Activated naive CD4-positive, alpha-beta T cell treated with anti-CD3 and anti-CD28 coated beads, Interleukin-2, amount 50 U/mL, for 16 hours (primary cell): ENCODE measurements at regions not wholly inside any gene's neighbourhood (a gene's known extent, or its start where the extent isn't known, plus 50 kb on each side); places are given as distances from the start of the nearest gene placed in this dataset.
"Not testable (repeated sequence)": the region's sequence is repeated elsewhere in the genome, so short reads cannot be mapped to it uniquely, and the experiment has no call there.

Source experiments
- DNase-seq: peaks from one replicate; pipeline ENCODE4 v3.0.0-alpha.2; 2020

DNA sequence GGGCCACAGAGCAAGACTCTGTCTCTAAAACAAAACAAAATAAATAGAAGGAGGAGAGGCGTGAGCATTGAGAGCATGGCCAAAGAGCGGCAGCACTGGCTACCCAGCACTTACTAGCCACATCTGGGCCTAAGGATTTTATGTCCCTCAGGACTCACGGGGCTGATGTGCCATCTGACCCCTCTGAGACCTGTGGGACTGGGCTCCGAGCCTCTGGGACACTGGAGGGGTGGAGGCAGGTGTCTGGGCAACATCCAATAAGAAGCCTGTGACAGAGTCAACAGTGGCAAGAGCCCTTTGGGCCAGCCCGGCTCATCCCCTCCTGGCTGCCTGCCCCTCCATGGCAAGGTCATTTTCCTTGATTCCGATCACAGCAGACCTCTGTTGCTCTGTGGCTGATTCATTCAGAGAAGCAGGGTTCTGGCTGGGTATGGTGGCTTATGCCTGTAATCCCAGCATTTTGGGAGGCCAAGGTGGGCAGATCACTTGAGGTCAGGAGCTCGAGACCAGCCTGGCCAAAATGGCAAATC lies 60.7 kb downstream of the RRM2 start:
- DNase-seq, result no peak

DNA sequence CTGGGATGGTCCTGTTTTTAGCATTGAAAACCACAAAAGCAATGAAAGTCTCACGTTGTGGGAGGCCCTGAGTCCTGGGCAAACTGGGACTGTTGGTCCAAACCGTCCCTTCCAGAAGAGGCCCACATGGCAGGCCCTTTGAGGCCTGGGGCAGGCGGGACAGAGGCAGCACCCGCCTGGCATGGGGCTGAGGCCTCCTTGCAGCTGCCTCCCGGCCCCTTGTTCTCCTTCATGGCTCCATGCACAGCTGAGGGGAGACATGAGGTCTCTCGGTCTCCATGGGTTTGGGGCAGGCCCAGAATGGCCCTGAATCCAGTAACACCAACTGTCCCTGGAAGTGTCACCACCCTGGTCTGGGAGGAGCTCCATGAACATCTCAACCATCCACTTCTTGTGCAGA lies 61.9 kb downstream of the RRM2 start:
- DNase-seq, result no peak

DNA sequence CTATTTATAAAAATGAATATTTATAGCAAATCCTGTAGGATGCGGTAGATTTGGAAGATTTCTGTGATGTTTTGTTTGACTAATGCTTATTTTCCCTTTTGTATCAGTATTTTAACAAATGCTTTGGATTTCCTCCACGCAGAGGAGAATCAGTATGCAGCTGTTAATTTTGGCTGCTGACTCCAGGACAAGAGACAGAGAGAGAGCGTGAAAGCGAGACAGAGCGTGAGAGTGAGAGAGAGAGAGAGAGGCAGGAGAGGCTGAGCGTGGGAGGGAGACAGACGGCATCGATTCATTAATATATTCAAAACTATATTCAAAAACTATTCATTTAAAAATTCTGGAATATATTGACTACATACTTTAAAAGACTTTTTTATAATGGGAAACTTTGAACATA lies 62.5 kb downstream of the RRM2 start:
- no peak for DNase-seq

DNA sequence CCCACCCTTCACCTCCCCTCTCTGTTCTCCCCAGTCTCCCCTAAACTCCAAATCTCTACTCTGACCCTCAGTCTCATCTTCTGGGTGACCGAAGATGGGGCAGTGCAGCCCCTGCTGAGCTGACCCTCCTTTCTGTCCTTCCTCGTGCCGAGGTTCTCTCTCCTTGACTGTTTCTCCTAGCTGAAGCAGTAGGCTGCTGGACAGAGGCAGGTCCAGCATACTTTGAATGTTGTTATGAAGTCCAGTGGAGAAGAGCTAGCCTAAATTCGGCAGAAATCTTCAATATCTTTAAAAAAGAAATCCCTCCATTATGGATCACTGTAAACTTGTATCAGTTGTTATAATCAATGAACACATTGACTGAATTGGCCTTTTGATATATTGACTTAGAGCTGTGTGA lies 63.2 kb downstream of the RRM2 start:
- DNase-seq, result no peak

DNA sequence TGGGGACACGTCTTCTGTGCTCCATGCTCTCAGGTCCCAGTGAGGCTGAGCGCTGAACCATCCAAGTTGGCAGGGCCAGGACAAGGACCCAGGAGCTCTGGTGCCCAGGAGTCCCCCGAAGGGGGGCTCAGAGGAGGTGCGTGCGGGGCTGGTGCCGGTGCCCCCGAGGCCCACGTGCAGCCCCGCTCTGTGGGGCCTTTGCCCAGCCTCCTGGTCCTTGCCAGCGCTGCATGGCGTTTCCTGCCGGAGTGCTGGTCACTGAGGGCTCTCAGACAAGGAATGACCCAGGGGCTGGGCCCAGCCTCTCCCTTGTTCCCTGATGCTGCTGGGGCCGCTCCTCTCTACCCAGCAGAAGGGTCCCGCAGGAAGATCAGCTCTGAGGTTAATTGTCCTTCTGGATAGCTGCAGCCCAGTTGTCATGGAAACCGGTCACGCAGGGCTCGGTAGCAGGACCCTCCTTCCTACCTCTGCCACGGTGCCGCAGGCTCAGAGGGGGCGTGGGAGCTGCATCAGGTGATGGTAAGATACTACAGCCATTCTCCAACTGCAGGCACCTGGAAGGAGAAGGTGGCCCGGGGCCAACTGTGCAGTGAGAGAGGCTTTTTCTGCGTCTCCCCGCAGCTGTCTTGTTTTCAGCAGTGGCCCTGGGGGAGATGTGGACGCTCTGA lies 64.5 kb downstream of the RRM2 start:
- no peak for DNase-seq

DNA sequence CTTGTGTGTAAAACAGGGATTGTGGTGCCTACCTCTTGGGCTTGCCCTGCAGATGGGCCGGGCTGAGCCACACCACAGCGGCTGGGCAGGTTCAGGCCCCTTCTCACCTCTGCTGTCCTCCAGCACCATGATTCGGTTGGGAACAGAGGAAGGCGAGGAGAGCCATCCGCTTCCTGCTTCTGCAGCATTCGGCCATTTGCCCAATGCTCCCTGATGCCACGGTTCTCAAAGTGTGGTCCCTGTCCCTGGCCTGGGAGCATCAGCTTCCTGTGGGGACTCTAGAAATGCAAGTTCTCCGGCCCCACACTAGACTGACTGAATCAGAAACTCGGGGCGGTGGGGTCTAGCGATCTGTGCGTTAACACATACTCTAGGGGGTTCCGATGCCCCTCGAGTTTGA lies 65.1 kb downstream of the RRM2 start:
- no peak for DNase-seq

DNA sequence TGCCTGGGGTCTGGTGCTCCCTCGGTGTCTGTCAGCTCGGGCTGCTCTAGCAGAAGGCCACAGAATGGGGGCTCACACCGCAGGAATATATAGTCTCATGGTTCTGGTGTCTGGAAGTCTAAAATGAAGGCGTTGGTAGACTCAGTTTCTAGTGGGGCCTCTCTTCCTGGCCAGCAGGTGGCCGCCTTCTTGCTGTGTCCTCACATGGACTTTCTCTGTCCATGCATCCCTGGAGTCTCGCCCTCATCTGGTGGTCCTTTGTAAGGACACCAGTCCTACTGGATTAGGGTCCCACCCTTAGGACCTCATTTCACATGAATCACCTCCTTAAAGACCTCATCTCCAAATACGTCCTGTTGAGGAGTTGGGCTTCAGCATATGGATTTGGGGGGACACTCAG lies 65.7 kb downstream of the RRM2 start:
- no peak for DNase-seq

DNA sequence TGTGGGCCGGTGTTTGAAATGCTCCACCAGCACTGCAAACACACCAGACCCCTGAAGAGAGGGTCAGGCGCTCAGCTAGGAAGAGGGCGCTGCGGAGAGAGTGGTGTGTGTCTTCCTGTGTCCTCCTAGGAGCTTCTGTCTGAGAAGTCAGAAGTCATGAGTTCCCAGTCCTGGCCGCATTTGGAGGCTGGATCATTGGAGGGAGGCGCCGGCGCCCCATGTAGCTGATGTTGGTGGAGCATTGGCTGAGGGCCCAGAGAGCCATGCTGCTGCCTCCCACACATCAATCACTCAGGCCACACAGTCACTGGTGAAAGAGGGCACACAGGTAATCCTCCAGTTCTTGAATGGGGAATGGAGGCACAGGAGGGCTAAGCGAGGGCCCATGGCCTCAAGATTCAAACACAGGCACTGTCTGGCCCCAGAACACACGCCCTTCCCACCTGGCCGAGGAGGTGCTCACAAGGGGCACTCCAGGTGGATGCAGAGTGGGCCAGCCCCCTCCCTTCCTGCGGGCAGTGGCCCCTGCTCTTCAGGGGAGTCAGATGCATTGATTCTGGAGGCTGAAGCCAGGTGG lies 66.3 kb downstream of the RRM2 start:
- no peak for DNase-seq

DNA sequence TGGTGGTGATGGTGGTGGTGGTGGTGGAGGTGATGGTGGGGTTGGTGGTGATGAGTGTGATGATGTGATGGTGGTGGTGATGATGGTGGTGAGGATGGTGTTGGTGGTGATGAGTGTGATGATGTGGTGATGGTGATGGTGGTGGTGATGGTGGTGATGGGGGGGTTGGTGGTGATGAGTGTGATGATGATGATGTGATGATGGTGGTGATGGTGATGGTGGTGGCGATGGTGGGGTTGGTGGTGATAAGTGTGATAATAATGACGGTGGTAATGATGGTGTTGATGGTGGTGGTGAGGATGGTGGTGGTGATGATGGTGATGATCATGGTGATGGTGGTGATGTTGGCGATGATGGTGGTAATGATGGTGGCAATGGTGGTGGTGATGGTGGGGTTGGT lies 67.7 kb downstream of the RRM2 start:
- DNase-seq, result no peak

DNA sequence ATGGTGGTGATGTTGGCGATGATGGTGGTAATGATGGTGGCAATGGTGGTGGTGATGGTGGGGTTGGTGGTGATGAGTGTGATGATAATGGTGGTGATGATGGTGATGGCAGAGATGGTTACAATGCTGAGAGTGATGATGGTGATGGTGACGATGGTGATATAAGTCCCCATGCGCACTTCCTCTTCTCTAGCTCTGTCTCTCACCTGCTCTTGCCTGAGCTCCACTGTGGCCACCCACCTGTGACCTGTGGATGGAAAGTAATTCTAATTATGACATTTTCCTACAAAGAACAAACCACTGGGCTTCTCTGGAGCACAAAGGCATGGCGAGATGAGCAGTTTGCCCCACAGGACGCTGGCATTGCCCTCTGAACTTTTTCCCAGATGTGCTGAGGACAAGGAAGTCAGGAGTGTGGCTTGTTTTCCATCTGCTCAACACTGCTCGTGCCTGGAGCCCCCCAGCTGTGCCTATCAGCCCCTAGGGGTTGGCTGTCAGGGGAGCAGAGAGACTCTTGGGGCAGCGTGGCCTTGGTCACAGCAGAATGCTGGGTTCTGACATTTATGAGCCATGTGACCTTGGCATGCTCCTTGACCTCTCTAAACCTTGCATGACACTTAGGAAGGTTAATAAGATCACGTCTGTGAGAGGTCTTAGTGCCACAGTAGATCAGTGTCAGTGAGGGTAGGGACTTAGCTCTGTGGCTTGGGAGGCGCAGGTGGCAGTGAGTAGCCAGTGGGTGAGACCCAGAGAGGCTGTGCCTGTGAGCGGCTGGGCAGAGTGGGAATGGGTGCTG lies 68.4 kb downstream of the RRM2 start:
- no peak for DNase-seq

DNA sequence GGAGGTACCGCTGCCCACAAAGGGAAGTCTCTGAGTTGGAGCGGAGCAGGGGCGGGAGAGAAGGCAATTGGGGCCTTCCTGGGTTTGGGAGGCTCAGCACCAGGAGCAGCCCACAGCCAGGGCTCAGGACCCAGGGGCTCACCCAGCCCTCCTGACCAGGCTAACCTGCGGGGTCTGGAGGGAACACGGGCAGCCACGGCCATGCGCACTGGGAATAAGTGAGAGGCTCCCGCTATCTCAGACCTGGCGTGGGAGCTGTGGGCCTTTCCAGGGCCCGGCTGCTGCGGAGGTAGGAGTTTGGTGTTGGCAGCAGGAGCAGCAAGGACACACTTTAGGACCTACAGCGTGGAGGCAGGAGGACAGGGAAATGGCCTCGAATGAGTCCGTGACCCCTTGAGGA lies 69.0 kb downstream of the RRM2 start:
- no peak for DNase-seq

DNA sequence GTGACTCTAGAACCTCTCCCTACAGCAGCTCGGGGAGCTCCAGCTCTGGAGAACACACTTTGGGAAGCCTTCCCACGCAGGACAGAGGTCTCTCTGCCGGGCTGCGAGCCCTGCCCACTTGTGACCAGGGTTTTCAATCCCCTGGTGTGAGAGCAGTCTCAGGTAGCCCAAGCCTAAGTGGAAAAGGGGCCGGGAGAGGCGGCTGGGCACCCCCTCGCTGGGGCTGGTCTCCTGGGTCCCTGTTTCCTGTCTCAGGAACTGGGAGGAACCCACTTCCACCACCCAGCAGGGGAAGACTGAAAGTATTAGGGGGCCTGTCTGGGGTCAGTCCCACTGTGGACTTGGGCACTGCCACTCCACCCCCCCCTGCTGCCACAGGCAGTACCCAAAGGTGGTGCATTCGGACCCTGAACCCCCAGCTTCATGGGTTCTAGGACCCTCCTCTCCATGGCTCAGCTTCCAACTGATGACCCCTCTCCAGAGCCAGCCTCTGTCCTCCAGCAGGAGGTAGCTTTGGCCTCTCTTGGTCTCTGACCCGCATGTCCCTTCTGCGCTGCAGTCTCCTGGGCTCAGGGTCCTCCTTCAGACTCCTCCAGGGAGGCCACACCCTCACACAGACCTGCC lies 70.0 kb downstream of the RRM2 start:
- DNase-seq, result no peak

DNA sequence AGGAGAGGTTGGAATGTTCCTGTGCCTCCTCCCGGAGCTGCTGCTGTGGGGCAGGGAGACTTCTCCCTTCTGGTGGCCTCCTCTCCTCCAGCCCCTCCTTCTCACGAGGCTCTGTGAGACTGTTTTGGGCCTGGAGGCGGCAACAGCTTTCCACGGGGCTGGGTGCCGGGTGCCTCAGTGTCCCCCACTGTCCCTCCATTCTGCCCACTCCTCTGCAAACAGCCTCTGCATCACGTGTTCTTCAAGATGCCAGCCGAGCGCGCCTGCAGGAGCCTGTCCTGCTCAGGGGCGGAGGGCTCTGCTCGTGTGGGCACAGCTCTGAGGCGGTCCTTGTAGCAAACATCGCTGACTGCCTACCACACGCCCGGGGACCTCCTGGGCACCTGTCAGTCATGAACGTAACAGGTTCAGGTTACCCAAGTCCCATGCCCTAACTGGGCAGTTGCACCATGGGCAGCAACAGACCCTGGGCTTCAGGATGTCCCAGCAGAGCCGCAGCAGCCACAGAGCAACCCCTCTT lies 70.8 kb downstream of the RRM2 start:
- DNase-seq, result no peak

DNA sequence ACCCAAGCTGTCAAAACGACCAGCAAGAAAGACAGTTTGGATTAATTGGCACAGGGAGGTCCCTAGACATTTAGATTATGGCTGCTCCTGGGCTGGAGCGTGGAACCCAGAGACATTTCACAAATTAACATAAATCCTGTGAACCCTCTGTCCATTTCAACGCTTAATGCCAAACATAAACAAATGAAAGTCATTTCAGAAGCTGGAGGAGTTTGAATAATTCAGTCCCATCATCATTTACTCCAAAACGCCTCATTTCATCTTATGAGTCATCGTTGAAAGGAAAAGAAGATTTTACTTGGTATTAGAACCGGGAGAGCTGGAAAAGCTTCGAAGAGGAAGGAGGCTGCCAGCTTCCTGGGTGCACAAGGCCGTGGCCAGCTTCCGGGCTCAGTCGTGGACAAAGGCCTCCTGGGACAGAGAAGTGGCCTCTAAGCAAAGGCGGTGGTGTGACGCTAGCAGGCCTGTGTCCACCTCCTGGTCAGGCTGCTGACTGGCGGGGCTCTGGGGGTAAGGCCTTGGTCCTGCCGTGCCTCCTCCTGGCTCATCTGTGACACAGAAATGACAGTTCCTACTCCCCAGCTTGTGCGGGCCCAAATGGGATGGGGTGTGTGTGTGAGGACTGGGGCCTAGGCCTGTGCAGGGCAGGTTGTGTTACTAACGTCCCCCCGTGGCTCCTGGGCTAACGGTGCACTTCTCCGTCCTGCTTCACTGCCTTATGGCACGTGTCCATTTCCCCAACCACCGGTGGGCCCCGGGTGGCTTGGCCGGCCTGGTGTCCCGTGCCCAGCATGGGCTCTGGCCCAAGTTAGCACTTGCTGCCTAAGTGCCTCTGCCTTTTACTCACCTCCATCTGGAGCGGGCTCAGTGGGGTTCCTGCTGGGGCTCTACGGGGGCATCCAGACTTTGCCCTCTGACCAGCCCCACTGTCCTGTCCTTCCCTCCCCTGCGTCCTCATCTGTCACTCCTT lies 71.6 kb downstream of the RRM2 start:
- no peak for DNase-seq

DNA sequence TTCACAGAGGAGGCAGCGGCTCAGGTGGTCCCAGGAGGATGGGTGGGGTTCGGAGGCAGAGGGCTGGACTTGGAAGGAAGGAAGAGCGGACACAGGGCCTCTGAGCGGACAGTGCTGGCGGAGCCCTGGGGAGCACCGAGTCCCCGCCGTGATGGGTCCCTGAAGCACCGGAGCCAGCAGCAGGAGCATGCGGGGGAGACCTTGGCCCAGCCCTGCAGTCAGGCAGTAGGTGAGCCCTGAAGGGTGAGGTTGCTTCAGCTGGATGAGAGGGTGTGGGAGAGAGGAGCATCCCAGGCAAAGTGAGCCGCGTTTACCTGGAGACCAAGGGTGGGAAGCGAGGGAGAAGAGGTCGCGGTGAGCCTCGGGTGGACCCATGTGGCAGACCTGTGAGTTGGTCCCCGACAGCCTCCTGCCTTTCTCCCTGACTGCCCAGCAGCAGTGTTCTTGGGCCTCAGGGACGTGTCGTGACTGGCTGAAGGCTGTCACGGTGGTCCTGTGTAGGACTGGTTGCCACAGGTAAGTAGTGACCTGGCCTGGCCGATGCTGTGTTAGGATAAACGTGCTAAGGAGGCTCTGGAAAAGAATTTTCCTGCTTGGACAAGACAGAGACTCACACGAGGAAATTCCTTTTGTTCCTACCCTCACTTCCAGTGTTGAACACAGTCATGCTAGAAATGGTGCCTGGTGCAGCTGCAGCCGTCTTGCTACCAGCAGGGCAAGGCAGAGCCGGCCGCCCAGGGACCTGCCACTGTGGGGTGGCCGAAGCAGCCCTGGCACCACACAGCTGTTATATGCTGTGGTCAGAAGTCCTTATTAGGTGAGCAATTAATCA lies 73.0 kb downstream of the RRM2 start:
- DNase-seq, result no peak

DNA sequence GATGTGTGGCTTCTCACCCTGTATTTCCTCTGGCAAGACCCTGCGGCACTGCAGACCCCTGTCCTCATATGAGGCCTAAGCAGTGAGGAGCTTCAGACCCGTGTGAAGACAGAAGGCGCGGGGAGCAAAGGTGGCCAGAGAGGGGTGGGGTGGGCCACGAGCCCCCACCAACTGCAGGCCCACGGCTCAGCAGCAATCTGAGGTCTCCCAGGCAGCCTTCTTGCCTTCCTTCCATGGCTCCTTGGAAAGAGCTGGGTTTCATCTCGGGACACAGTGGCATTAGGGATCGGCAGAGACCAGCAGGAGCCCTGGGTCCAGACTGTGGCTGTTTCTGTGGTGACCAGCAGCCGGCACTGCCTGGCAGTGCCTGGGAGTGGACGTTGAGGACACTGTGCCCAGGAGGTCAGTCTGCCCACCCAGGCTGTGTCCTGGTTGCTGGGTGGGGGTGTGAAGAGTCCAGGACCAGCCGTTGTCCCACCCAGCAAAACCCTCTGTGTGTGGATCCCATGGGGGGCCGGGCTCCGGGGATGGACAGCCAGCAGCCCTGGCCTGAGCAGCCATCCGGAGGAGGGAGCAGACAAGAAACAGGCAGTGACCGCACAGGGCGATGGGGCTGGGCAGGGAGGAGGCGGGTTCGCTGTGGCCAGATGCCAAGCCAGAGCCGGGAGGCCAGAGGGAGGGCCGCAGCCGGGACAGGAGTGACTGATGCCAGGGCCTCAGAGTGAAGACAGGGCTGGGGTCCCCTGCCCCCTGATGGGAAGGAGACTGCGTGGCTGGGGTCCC lies 73.8 kb downstream of the RRM2 start:
- no peak for DNase-seq

DNA sequence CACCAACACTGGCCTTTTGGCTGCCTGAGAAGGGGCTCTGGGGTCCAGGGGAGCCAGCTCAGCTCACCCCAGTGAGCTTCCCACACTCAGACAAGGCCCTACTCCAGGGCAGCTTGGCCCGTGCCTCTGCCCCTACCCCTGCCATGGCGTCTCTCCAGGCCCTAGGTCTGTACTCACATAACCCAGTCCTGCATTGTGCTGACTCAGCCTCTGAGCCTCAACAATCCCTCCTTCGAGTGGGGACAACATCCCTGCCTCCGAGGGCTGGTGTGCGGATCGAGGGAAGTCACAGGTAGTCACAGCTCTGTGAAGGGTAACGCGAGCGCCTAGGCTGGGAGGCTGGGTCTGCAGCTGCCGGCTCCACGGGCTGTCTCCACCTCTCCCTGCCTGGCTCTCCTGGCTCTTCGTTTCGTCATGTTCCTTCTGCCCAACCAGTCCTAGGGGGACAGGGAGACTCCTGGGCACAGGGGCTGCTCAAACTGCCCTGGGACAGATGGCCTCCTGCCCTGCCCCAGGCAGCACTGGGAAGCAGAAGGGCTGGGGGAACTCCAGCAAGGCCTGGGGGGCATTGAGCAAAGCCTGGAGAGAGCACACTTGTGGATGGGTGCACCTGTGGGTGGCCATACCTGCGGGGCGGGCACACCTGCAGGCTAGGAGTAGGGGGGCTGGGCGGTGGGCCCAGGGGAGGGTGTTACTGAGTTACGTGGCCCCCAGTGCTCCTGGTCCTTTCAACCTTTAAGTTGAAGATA lies 74.6 kb downstream of the RRM2 start:
- no peak for DNase-seq

DNA sequence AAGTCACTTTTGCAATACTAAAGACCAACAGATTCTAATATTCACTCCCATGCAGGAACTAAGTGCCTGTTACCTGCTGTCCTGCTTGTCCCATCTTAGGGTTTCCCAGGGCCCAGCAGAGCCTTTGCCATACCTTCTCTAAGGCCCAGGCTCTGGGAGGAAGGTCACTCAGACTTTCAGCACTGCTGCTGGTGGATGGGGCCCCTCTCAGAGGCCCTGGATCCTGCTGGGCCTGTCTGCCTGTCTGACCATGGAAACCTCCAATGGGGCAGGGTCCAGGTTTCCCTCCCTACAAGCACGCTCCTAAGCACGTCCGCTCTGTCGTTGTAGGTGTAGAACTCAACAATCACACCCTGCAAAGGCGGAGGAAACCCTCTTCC lies 75.1 kb downstream of the RRM2 start:
- DNase-seq, result no peak

DNA sequence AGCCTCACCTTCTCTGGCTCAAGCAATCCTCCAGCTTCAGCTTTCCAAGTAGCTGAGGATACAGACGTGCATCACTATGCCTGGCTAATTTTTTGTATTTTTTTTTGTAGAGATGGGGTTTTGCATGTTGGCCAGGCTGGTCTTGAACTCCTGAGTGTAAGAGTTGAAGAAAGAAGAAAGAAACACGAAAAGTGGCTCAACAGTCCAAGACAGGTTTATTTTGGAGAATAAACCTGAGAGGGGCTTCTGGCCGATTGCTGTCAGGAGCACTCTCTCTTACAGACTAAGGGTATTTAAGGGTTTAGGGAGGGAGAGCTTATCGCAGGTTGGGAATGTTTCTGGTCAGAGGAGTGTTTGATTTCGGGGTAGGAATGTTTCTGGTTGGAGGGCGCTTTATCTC lies 75.9 kb downstream of the RRM2 start:
- not testable (repeated sequence) for DNase-seq

DNA sequence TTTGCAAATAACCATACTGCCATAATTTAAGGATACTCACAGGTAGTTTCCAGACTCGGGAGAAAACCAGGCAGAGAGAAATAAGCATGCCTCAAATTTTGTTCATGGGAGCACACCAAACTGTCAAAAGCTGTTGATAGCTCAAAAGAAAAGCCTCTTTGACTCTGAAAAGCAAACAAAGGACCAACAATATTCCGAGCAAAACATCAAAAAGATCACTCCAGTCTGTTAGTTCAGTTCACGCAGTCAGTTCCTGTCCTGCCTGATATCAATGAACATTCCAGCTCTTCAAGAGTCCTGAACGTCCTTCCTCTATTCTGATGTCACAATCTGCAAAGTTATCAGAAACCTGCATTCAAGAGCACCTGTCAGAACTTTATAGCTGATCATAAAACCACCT lies 78.7 kb downstream of the RRM2 start:
- DNase-seq, result no peak
